ENCODE measurements at regions not wholly inside any gene's neighbourhood (a gene's known extent, or its start where the extent isn't known, plus 50 kb on each side); places are given as distances from the start of the nearest gene placed in this dataset.

GRCh38 chrX:149079805-149080406 is 425.2 kb downstream of the IDS start:
- no peak for TF ChIP-seq CTCF (IDR thresholded peaks at IDR 0.05)
- TF ChIP-seq EZH2 (IDR thresholded peaks at IDR 0.05): no peak
- TF ChIP-seq EZH2phosphoT487 (IDR thresholded peaks at IDR 0.05): no peak
- Histone ChIP-seq H3K4me2 (no peak overlapping the region), H3K4me1 (no peaks in the 10 kb centered on the region), H3K9ac (no peak overlapping the region), H3K9me3 (ENCODE audit: low read depth) (no peaks in the 10 kb centered on the region), H3F3A (ENCODE audit: low read depth) (no peaks in the 10 kb centered on the region), H4K20me1 (ENCODE audit: low read depth) (no peaks in the 10 kb centered on the region), H2AFZ (replicated peaks) (no peak overlapping the region), H3K27ac (no peak overlapping the region), H3K27me3 (no peaks in the 10 kb centered on the region), H3K4me3 (no peak overlapping the region), H3K79me2 (ENCODE audit: low read depth) (no peaks in the 10 kb centered on the region), H3K36me3 (no peaks in the 10 kb centered on the region)
- Mint-ChIP-seq H3K4me3 (no peak overlapping the region), H3K27ac (no peak overlapping the region), H3K4me1 (no peaks in the 10 kb centered on the region), H3K36me3 (no peaks in the 10 kb centered on the region), H3K27me3 (ENCODE audit: insufficient read depth, low read depth) (no peaks in the 10 kb centered on the region), H3K9me3 (peaks cover 12% of the 10 kb centered on the region)
- no peak for DNase-seq (ENCODE audit: low spot score)

GRCh38 chrX:149074398-149074797 is 430.7 kb downstream of the IDS start:
- no peaks in the 10 kb centered on the region for H3K4me1 Mint-ChIP-seq
- TF ChIP-seq EZH2phosphoT487 (IDR thresholded peaks at IDR 0.05) (no peak), CTCF (IDR thresholded peaks at IDR 0.05) (no peak), EZH2 (IDR thresholded peaks at IDR 0.05) (no peak)
- no peaks in the 10 kb centered on the region for H3K9me3 ChIP-seq (ENCODE audit: low read depth)
- no peak overlapping the region for H3K4me3 ChIP-seq
- H3K27me3 ChIP-seq: no peaks in the 10 kb centered on the region
- H3K4me2 ChIP-seq: no peak overlapping the region
- no peaks in the 10 kb centered on the region for H3K79me2 ChIP-seq (ENCODE audit: low read depth)
- no peaks in the 10 kb centered on the region for H4K20me1 ChIP-seq (ENCODE audit: low read depth)
- no peaks in the 10 kb centered on the region for H3F3A ChIP-seq (ENCODE audit: low read depth)
- DNase-seq (ENCODE audit: low spot score): no peak
- H3K27ac ChIP-seq: no peak overlapping the region
- no peak overlapping the region for H3K27ac Mint-ChIP-seq
- H3K36me3 Mint-ChIP-seq: no peaks in the 10 kb centered on the region
- H3K4me1 ChIP-seq: no peaks in the 10 kb centered on the region
- H3K27me3 Mint-ChIP-seq (ENCODE audit: insufficient read depth, low read depth): no peaks in the 10 kb centered on the region
- no peak overlapping the region for H3K4me3 Mint-ChIP-seq
- H3K9ac ChIP-seq: no peak overlapping the region
- peaks cover 5% of the 10 kb centered on the region for H3K9me3 Mint-ChIP-seq
- no peak overlapping the region for H2AFZ ChIP-seq (replicated peaks)
- no peaks in the 10 kb centered on the region for H3K36me3 ChIP-seq

- Mint-ChIP-seq H3K9me3 (peaks cover 5% of the 10 kb centered on the region), H3K4me3 (no peak overlapping the region), H3K4me1 (no peaks in the 10 kb centered on the region), H3K36me3 (no peaks in the 10 kb centered on the region), H3K27me3 (ENCODE audit: insufficient read depth, low read depth) (no peaks in the 10 kb centered on the region), H3K27ac (no peak overlapping the region)
- Histone ChIP-seq H3K27ac (no peak overlapping the region), H3K4me2 (no peak overlapping the region), H4K20me1 (ENCODE audit: low read depth) (no peaks in the 10 kb centered on the region), H3F3A (ENCODE audit: low read depth) (no peaks in the 10 kb centered on the region), H3K9ac (no peak overlapping the region), H3K4me3 (no peak overlapping the region), H3K27me3 (no peaks in the 10 kb centered on the region), H3K9me3 (ENCODE audit: low read depth) (no peaks in the 10 kb centered on the region), H3K36me3 (no peaks in the 10 kb centered on the region), H3K4me1 (no peaks in the 10 kb centered on the region), H2AFZ (replicated peaks) (no peak overlapping the region), H3K79me2 (ENCODE audit: low read depth) (no peaks in the 10 kb centered on the region)
- TF ChIP-seq EZH2 (IDR thresholded peaks at IDR 0.05): no peak
- TF ChIP-seq CTCF (IDR thresholded peaks at IDR 0.05): no peak
- no peak for TF ChIP-seq EZH2phosphoT487 (IDR thresholded peaks at IDR 0.05)
- DNase-seq (ENCODE audit: low spot score): no peak
These were observed 431.6 kb downstream of the IDS start for GRCh38 chrX:149073479-149073878.

Measured in neural progenitor cell (in vitro differentiated cells).